GM12878 (cell line): ENCODE measurements at regions not wholly inside any gene's neighbourhood (a gene's known extent, or its start where the extent isn't known, plus 50 kb on each side); places are given as distances from the start of the nearest gene placed in this dataset.

Experiments used
- GATAD2B ChIP-seq: fragments of 450-650 bp; conservative IDR thresholded peaks from 2 replicates; pipeline ENCODE4 v1.6.1; 2017; ENCODE audit warnings: low read depth, mild to moderate bottlenecking, moderate library complexity
- SMAD1 ChIP-seq: fragments of 450-650 bp; IDR thresholded peaks from 2 replicates; pipeline ENCODE4 v1.6.1; 2018; ENCODE audit warnings: mild to moderate bottlenecking, low read depth; ENCODE audit not compliant: partially characterized antibody
- SP1 ChIP-seq: IDR thresholded peaks from one replicate; pipeline ENCODE4 v1.6.1; 2011; ENCODE audit warnings: low read depth, low read length
- SREBF2 ChIP-seq: IDR thresholded peaks from 2 replicates; pipeline ENCODE4 v1.6.1; 2012; ENCODE audit warnings: mild to moderate bottlenecking, low read length

DNA sequence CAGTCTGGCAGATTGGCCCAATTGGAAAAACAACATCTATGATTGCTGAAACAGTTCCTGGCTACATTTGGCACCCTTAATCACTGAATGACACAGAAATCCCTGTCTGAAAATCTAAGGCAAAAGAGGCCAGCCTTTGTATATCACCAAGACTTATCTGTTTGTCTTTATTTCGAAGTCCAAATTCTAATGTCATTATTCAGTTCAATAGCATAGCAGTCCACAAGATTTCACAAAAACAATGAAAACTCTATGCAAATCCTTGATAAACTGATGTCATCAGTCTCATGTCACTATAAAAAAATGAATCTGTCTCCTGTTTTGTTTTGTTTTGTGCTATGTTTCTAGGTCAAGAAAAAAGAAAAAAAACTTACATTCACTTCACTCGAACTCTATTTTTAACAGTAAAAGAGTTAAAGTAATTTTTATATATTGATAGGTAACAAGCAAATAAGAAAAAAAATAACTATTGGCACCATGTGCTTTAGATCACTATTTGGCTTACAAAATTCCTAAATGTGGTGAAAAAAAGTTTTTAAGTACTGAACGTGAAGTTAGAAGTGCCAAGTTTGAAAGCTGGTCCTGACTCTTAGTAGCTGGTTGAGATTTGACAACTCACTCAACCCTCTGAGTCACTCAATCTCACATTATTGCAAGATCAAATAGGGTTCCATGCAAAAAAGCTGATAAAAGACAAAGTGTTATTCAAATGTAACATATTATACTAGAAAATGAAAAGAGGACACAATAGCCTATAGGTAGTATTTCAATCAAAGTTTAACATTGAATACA, 359.3 kb downstream of the IRS1 start:
- no peak for TF ChIP-seq GATAD2B
- no peak for TF ChIP-seq SREBF2
- no peak for TF ChIP-seq SP1
- no peak for TF ChIP-seq SMAD1
